ENCODE measurements at regions not wholly inside any gene's neighbourhood (a gene's known extent, or its start where the extent isn't known, plus 50 kb on each side); places are given as distances from the start of the nearest gene placed in this dataset.

- 96% methylated on average over 11 of the region's 11 CpGs for WGBS
- DNase-seq (ENCODE audit: low read depth in 6 of 9, low spot score in 9 of 9): no peak
- no peaks in the 10 kb centered on the region for H3K36me3 ChIP-seq (ENCODE audit: control insufficient read depth in 2 of 2, insufficient read depth in 2 of 2, low read length in 1 of 2)
- no peak overlapping the region for H3K4me3 ChIP-seq (ENCODE audit: low read length in 2 of 2)
- no peaks in the 10 kb centered on the region for H3K4me1 ChIP-seq (ENCODE audit: control insufficient read depth in 2 of 2, insufficient read depth in 2 of 2, low read length in 2 of 2)
- no peaks in the 10 kb centered on the region for H3K9me3 ChIP-seq (ENCODE audit: control insufficient read depth in 2 of 2, insufficient read depth in 1 of 2, low read length in 1 of 2)
- H3K27me3 ChIP-seq (ENCODE audit: control insufficient read depth in 2 of 2, insufficient read depth in 1 of 2, low read length in 1 of 2): no peaks in the 10 kb centered on the region
- no peak overlapping the region for H3K27ac ChIP-seq (ENCODE audit: low read depth in 1 of 2, low read length in 1 of 2)
Measured at GRCh38 chr13:99865420-99865930, 106.1 kb downstream of the ZIC5 start.

- Histone ChIP-seq H3K27me3 (ENCODE audit: control insufficient read depth in 2 of 2, insufficient read depth in 1 of 2, low read length in 1 of 2) (no peaks in the 10 kb centered on the region), H3K9me3 (ENCODE audit: control insufficient read depth in 2 of 2, insufficient read depth in 1 of 2, low read length in 1 of 2) (no peaks in the 10 kb centered on the region)
- WGBS: 94% methylated on average over 10 of the region's 10 CpGs
Measured at GRCh38 chr13:99864627-99864990, 107.0 kb downstream of the ZIC5 start.

DNA sequence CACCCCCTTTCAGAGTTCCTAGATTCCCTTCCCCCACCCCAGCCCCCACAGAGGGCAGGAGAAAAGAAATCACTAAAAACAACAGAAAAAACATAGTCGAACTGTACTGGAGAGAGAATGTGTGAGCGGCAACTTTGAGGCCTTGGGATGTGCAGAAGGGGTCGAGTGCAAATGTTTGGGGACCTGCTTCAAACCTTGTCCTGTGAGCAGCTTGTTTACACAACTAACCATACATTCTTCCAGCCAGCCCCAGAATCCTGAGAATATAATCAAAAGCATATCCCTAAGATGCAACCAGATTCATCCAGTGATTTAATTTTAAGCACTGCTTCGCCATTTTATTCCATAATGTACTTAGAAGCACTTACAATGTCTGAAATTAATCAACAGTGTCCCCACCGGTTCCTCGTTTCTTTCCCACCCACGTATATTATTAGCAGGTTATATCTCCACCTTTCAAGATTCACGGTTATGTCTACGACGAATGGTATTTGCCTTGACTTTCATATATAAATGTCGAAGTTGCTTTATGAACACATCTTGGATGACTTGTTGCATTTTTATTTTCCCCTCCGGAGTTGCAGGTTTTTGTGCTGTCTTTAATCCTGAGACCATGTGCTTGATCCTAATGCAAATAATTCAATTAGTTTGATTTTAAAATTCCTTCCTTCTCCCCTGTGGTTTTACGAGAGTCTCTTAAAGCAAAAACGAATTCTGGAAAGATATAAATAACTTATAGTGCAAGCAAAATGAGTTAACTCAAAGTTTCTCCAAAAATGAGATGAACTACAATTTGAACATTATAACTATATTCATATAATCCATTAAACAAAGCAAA, 107.6 kb downstream of the ZIC5 start:
- Histone ChIP-seq H3K27ac (ENCODE audit: low read depth in 1 of 2, low read length in 1 of 2) (no peak overlapping the region), H3K4me3 (ENCODE audit: low read length in 2 of 2) (no peak overlapping the region), H3K36me3 (ENCODE audit: control insufficient read depth in 2 of 2, insufficient read depth in 2 of 2, low read length in 1 of 2) (no peaks in the 10 kb centered on the region), H3K27me3 (ENCODE audit: control insufficient read depth in 2 of 2, insufficient read depth in 1 of 2, low read length in 1 of 2) (no peaks in the 10 kb centered on the region), H3K4me1 (ENCODE audit: control insufficient read depth in 2 of 2, insufficient read depth in 2 of 2, low read length in 2 of 2) (no peaks in the 10 kb centered on the region), H3K9me3 (ENCODE audit: control insufficient read depth in 2 of 2, insufficient read depth in 1 of 2, low read length in 1 of 2) (no peaks in the 10 kb centered on the region)
- 96% methylated on average over 14 of the region's 14 CpGs for WGBS
- DNase-seq (ENCODE audit: low read depth in 6 of 9, low spot score in 9 of 9): no peak

More at GRCh38 chr13:99864627-99864990, 107.0 kb downstream of the ZIC5 start:
- Histone ChIP-seq H3K36me3 (ENCODE audit: control insufficient read depth in 2 of 2, insufficient read depth in 2 of 2, low read length in 1 of 2) (no peaks in the 10 kb centered on the region), H3K27ac (ENCODE audit: low read depth in 1 of 2, low read length in 1 of 2) (no peak overlapping the region), H3K4me3 (ENCODE audit: low read length in 2 of 2) (no peak overlapping the region), H3K4me1 (ENCODE audit: control insufficient read depth in 2 of 2, insufficient read depth in 2 of 2, low read length in 2 of 2) (no peaks in the 10 kb centered on the region)
- no peak for DNase-seq (ENCODE audit: low read depth in 6 of 9, low spot score in 9 of 9)

DNA sequence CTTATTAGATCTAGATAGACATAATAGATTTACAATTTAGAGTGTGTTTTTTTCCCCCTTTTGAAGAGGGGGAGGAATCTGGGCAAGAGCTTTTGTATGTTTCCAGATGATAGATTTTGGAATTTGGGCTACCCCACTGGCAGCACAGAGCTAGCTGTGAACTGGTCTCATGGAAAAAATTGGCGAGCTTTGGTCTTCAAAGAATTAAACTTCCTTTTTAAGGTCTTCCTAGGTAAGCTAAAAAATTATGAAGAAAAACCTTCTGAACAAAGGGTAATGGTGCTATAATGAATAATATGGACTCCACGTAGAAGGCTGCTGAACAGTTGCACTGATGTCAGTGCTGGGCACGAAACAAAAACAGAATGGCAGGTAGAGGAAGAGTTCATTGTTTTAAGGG, 109.3 kb downstream of the ZIC5 start:
- no peaks in the 10 kb centered on the region for H3K9me3 ChIP-seq (ENCODE audit: control insufficient read depth in 2 of 2, insufficient read depth in 1 of 2, low read length in 1 of 2)
- no peak overlapping the region for H3K4me3 ChIP-seq (ENCODE audit: low read length in 2 of 2)
- H3K36me3 ChIP-seq (ENCODE audit: control insufficient read depth in 2 of 2, insufficient read depth in 2 of 2, low read length in 1 of 2): no peaks in the 10 kb centered on the region
- DNase-seq (ENCODE audit: low read depth in 6 of 9, low spot score in 9 of 9): no peak
- 96% methylated on average over 3 of the region's 3 CpGs for WGBS
- no peak overlapping the region for H3K27ac ChIP-seq (ENCODE audit: low read depth in 1 of 2, low read length in 1 of 2)
- no peaks in the 10 kb centered on the region for H3K27me3 ChIP-seq (ENCODE audit: control insufficient read depth in 2 of 2, insufficient read depth in 1 of 2, low read length in 1 of 2)
- H3K4me1 ChIP-seq (ENCODE audit: control insufficient read depth in 2 of 2, insufficient read depth in 2 of 2, low read length in 2 of 2): no peaks in the 10 kb centered on the region

- no peaks in the 10 kb centered on the region for H3K4me1 ChIP-seq (ENCODE audit: control insufficient read depth in 2 of 2, insufficient read depth in 2 of 2, low read length in 2 of 2)
- no peaks in the 10 kb centered on the region for H3K27me3 ChIP-seq (ENCODE audit: control insufficient read depth in 2 of 2, insufficient read depth in 1 of 2, low read length in 1 of 2)
- DNase-seq (ENCODE audit: low read depth in 6 of 9, low spot score in 9 of 9): no peak
- 97% methylated on average over 2 of the region's 2 CpGs for WGBS
- no peaks in the 10 kb centered on the region for H3K9me3 ChIP-seq (ENCODE audit: control insufficient read depth in 2 of 2, insufficient read depth in 1 of 2, low read length in 1 of 2)
- H3K4me3 ChIP-seq (ENCODE audit: low read length in 2 of 2): no peak overlapping the region
- H3K27ac ChIP-seq (ENCODE audit: low read depth in 1 of 2, low read length in 1 of 2): no peak overlapping the region
- H3K36me3 ChIP-seq (ENCODE audit: control insufficient read depth in 2 of 2, insufficient read depth in 2 of 2, low read length in 1 of 2): no peaks in the 10 kb centered on the region
Measured at GRCh38 chr13:99861771-99862170, 109.8 kb downstream of the ZIC5 start.

- 96% methylated on average over 10 of the region's 10 CpGs for WGBS
- Histone ChIP-seq H3K27ac (ENCODE audit: low read depth in 1 of 2, low read length in 1 of 2) (no peak overlapping the region), H3K9me3 (ENCODE audit: control insufficient read depth in 2 of 2, insufficient read depth in 1 of 2, low read length in 1 of 2) (no peaks in the 10 kb centered on the region), H3K4me3 (ENCODE audit: low read length in 2 of 2) (no peak overlapping the region), H3K27me3 (ENCODE audit: control insufficient read depth in 2 of 2, insufficient read depth in 1 of 2, low read length in 1 of 2) (no peaks in the 10 kb centered on the region), H3K36me3 (ENCODE audit: control insufficient read depth in 2 of 2, insufficient read depth in 2 of 2, low read length in 1 of 2) (no peaks in the 10 kb centered on the region), H3K4me1 (ENCODE audit: control insufficient read depth in 2 of 2, insufficient read depth in 2 of 2, low read length in 2 of 2) (no peaks in the 10 kb centered on the region)
- DNase-seq (ENCODE audit: low read depth in 6 of 9, low spot score in 9 of 9): no peak
Measured at GRCh38 chr13:99860745-99861144, 110.8 kb downstream of the ZIC5 start.

- DNase-seq (ENCODE audit: low read depth in 6 of 9, low spot score in 9 of 9): no peak
- 86% methylated on average over 18 of the region's 18 CpGs for WGBS
- no peaks in the 10 kb centered on the region for H3K4me1 ChIP-seq (ENCODE audit: control insufficient read depth in 2 of 2, insufficient read depth in 2 of 2, low read length in 2 of 2)
Measured at GRCh38 chr13:99859178-99860177, 112.1 kb downstream of the ZIC5 start.

DNA sequence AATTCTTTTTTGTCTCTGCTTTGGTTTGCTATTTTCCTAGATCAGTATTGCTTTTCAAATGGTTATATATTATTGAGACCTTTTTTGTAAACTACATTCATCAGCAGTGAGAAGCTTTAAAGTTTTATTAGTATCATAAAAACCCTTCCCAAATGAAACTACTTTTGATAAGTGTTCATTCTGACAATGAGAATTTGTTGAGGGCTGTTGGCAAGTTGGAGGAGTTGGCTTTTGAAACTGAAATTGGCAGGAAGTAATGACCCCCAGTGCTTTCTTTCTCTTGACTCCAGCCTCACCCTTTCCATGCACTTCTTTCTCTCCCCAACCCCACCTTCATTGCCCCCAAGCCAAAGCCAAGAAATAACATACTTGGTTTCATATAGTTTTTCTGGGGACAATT, 113.8 kb downstream of the ZIC5 start:
- H3K4me3 ChIP-seq (ENCODE audit: low read length in 2 of 2): no peak overlapping the region
- H3K4me1 ChIP-seq (ENCODE audit: control insufficient read depth in 2 of 2, insufficient read depth in 2 of 2, low read length in 2 of 2): no peaks in the 10 kb centered on the region
- no peaks in the 10 kb centered on the region for H3K36me3 ChIP-seq (ENCODE audit: control insufficient read depth in 2 of 2, insufficient read depth in 2 of 2, low read length in 1 of 2)
- H3K9me3 ChIP-seq (ENCODE audit: control insufficient read depth in 2 of 2, insufficient read depth in 1 of 2, low read length in 1 of 2): no peaks in the 10 kb centered on the region
- H3K27ac ChIP-seq (ENCODE audit: low read depth in 1 of 2, low read length in 1 of 2): no peak overlapping the region
- no peaks in the 10 kb centered on the region for H3K27me3 ChIP-seq (ENCODE audit: control insufficient read depth in 2 of 2, insufficient read depth in 1 of 2, low read length in 1 of 2)
- no peak for DNase-seq (ENCODE audit: low read depth in 6 of 9, low spot score in 9 of 9)

More at GRCh38 chr13:99859178-99860177, 112.1 kb downstream of the ZIC5 start:
- H3K9me3 ChIP-seq (ENCODE audit: control insufficient read depth in 2 of 2, insufficient read depth in 1 of 2, low read length in 1 of 2): no peaks in the 10 kb centered on the region
- no peak overlapping the region for H3K27ac ChIP-seq (ENCODE audit: low read depth in 1 of 2, low read length in 1 of 2)
- no peak overlapping the region for H3K4me3 ChIP-seq (ENCODE audit: low read length in 2 of 2)
- no peaks in the 10 kb centered on the region for H3K36me3 ChIP-seq (ENCODE audit: control insufficient read depth in 2 of 2, insufficient read depth in 2 of 2, low read length in 1 of 2)
- H3K27me3 ChIP-seq (ENCODE audit: control insufficient read depth in 2 of 2, insufficient read depth in 1 of 2, low read length in 1 of 2): no peaks in the 10 kb centered on the region

All from thymus (tissue), 11 donors.